ENCODE measurements at regions not wholly inside any gene's neighbourhood (a gene's known extent, or its start where the extent isn't known, plus 50 kb on each side); places are given as distances from the start of the nearest gene placed in this dataset.

GRCh38 chr2:160940271-160940670 lies 220.0 kb upstream of the TANK start:
- no peak overlapping the region for H3K27ac ChIP-seq (ENCODE audit: low read length)
- no peaks in the 10 kb centered on the region for H3K9me3 ChIP-seq (ENCODE audit: control insufficient read depth, insufficient read depth, low read depth, low read length)
- H3K4me1 ChIP-seq (ENCODE audit: control insufficient read depth, insufficient read depth, low read length): no peaks in the 10 kb centered on the region
- ChIA-PET CTCF (no interaction called here), POLR2A (no interaction called here)
- no peak for TF ChIP-seq REST (IDR thresholded peaks at IDR 0.05; ENCODE audit: insufficient read depth in 1 of 2, low read depth in 2 of 2, low read length in 1 of 2)
- H3K4me3 ChIP-seq (ENCODE audit: low read depth in 2 of 2, low read length in 2 of 2): no peak overlapping the region
- intact Hi-C loops (cut with micrococcal nuclease; ENCODE audit: unreplicated experiment): no loop called here
- no peak for DNase-seq (ENCODE audit: low read depth, low spot score)
- H3K36me3 ChIP-seq (ENCODE audit: control insufficient read depth, insufficient read depth, low read length): no peaks in the 10 kb centered on the region
- in situ Hi-C loops (cut with HindIII; ENCODE audit: low pct_unique_long_range_greater_than_20kb, low sequenced_read_pairs): no loop called here
- BruUV-seq (replicated peaks): no TSS peak
- no peaks in the 10 kb centered on the region; the same call in 1 of the 2 replicates for H3K27me3 ChIP-seq (ENCODE audit: control insufficient read depth, insufficient read depth, low read length)
- ATAC-seq: no peak

GRCh38 chr2:160940699-160941098 lies 219.5 kb upstream of the TANK start:
- ATAC-seq (no peak), DNase-seq (ENCODE audit: low read depth, low spot score) (no peak)
- TF ChIP-seq REST (IDR thresholded peaks at IDR 0.05; ENCODE audit: insufficient read depth in 1 of 2, low read depth in 2 of 2, low read length in 1 of 2) (no peak), SIN3A (IDR thresholded peaks at IDR 0.05; ENCODE audit: borderline replicate concordance, insufficient read depth, low read depth, low read length) (no peak), POLR2AphosphoS5 (IDR thresholded peaks at IDR 0.05; ENCODE audit: low read depth, low read length) (no peak), TCF7L2 (IDR thresholded peaks at IDR 0.05; ENCODE audit: low read depth, low read length) (no peak)
- BruUV-seq (replicated peaks): no TSS peak
- Histone ChIP-seq H3K4me1 (ENCODE audit: control insufficient read depth, insufficient read depth, low read length) (no peaks in the 10 kb centered on the region), H3K9me3 (ENCODE audit: control insufficient read depth, insufficient read depth, low read depth, low read length) (no peaks in the 10 kb centered on the region), H3K27ac (ENCODE audit: low read length) (no peak overlapping the region), H3K36me3 (ENCODE audit: control insufficient read depth, insufficient read depth, low read length) (no peaks in the 10 kb centered on the region), H3K27me3 (ENCODE audit: control insufficient read depth, insufficient read depth, low read length) (no peaks in the 10 kb centered on the region; the same call in 1 of the 2 replicates), H3K4me3 (ENCODE audit: low read depth in 2 of 2, low read length in 2 of 2) (no peak overlapping the region)
- ChIA-PET POLR2A (no interaction called here), CTCF (no interaction called here)
- in situ Hi-C loops (cut with HindIII; ENCODE audit: low pct_unique_long_range_greater_than_20kb, low sequenced_read_pairs) (no loop called here), intact Hi-C loops (cut with micrococcal nuclease; ENCODE audit: unreplicated experiment) (no loop called here)

GRCh38 chr2:160941290-160941846 lies 218.9 kb upstream of the TANK start:
- intact Hi-C loops (cut with micrococcal nuclease; ENCODE audit: unreplicated experiment) (no loop called here), in situ Hi-C loops (cut with HindIII; ENCODE audit: low pct_unique_long_range_greater_than_20kb, low sequenced_read_pairs) (no loop called here)
- Histone ChIP-seq H3K9me3 (ENCODE audit: control insufficient read depth, insufficient read depth, low read depth, low read length) (no peaks in the 10 kb centered on the region), H3K4me3 (ENCODE audit: low read depth in 2 of 2, low read length in 2 of 2) (no peak overlapping the region), H3K4me1 (ENCODE audit: control insufficient read depth, insufficient read depth, low read length) (no peaks in the 10 kb centered on the region), H3K36me3 (ENCODE audit: control insufficient read depth, insufficient read depth, low read length) (no peaks in the 10 kb centered on the region), H3K27ac (ENCODE audit: low read length) (no peak overlapping the region), H3K27me3 (ENCODE audit: control insufficient read depth, insufficient read depth, low read length) (no peaks in the 10 kb centered on the region; the same call in 1 of the 2 replicates)
- no TSS peak for BruUV-seq (replicated peaks)
- CTCF ChIA-PET: no interaction called here
- DNase-seq (ENCODE audit: low read depth, low spot score): no peak
- POLR2A ChIA-PET: interaction anchor here (0.6 kb wide), 1 partner anchor 335 kb away, joined by 3 read pairs; no protein-coding TSS in a partner anchor
- ATAC-seq: no peak
- TF ChIP-seq POLR2AphosphoS5 (IDR thresholded peaks at IDR 0.05; ENCODE audit: low read depth, low read length) (no peak), CTCF (IDR thresholded peaks at IDR 0.05) (no peak), SIN3A (IDR thresholded peaks at IDR 0.05; ENCODE audit: borderline replicate concordance, insufficient read depth, low read depth, low read length) (no peak), REST (IDR thresholded peaks at IDR 0.05; ENCODE audit: insufficient read depth in 1 of 2, low read depth in 2 of 2, low read length in 1 of 2) (no peak), TCF7L2 (IDR thresholded peaks at IDR 0.05; ENCODE audit: low read depth, low read length) (no peak)

Measured in Panc1 (cell line).